ENCODE measurements at regions not wholly inside any gene's neighbourhood (a gene's known extent, or its start where the extent isn't known, plus 50 kb on each side); places are given as distances from the start of the nearest gene placed in this dataset.

DNA sequence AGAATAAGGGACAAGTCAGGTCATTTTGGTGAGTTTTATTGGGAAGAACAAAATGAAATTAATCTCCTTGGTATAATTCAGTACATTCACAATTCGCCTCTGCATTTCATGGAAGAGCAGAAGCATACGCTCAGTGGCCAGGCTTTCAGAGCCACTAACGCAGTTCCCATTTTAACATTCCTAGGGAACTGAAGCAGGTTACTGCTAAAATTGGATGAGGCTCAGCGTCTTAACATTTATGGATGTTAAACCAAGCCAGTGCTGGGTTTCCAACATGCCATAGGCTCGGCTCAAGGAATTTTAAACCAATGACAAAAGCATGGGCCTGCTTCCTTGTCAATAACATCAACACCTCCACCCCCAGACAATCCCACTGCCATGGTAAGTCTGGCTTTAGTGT lies 172.7 kb upstream of the PRICKLE2 start:
- intact Hi-C loops (cut with DNase I) = no loop called here
- ATAC-seq = no peak
- DNase-seq (ENCODE audit: low spot score) = no peak

GRCh38 chr3:64397573-64397972 lies 172.3 kb upstream of the PRICKLE2 start:
- no peak for ATAC-seq
- intact Hi-C loops (cut with DNase I) = no loop called here
- no peak for DNase-seq (ENCODE audit: low spot score)

DNA sequence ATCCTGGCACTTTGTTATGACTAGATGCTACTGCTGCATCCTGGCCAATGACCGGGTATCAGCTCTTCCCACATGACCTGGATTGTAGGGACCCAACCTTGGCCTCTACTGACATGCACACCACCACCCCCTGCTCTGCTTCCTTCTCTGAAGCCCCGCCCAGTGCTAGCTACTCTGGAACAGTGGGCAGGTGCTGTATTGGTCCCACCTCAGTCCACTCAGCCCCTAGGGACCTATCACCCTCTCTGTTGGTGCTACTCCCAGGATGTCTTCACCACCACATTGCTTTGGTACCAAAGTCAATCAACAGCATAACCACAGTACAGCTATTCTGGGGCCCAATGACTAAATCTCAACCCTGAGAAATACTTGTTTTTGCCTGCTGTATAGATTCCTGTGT lies 170.2 kb upstream of the PRICKLE2 start:
- intact Hi-C loops (cut with DNase I) = no loop called here
- DNase-seq (ENCODE audit: low spot score) (no peak), ATAC-seq (no peak)

- DNase-seq (ENCODE audit: low spot score) (no peak), ATAC-seq (no peak)
- intact Hi-C loops (cut with DNase I) = no loop called here
Observed at GRCh38 chr3:64393193-64393592, 167.9 kb upstream of the PRICKLE2 start.

GRCh38 chr3:64392001-64392400 lies 166.7 kb upstream of the PRICKLE2 start:
- ATAC-seq (no peak), DNase-seq (ENCODE audit: low spot score) (no peak)
- intact Hi-C loops (cut with DNase I) = no loop called here

DNA sequence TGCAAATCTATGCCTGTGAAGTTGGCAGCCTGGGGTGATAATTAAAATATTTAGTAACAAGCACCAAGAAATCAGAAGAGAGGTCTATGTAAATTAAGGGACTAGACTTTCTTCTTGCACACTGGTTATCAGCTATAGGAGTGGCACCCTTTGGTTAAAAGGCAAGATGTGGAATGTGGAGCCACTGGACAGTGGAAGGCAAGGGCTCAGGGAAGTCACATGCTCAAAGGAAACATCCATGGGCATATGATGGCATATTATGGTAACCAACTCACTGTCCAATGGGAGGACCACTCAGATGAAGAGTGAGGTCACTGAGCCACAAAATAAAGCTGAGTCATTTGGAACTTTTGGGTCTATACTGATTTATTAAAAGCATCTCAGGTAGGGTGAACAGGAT lies 165.6 kb upstream of the PRICKLE2 start:
- intact Hi-C loops (cut with DNase I) = no loop called here
- ATAC-seq = no peak
- DNase-seq (ENCODE audit: low spot score) = no peak

GRCh38 chr3:64388886-64389285 lies 163.6 kb upstream of the PRICKLE2 start:
- intact Hi-C loops (cut with DNase I) = no loop called here
- ATAC-seq = no peak
- DNase-seq (ENCODE audit: low spot score) = no peak

DNA sequence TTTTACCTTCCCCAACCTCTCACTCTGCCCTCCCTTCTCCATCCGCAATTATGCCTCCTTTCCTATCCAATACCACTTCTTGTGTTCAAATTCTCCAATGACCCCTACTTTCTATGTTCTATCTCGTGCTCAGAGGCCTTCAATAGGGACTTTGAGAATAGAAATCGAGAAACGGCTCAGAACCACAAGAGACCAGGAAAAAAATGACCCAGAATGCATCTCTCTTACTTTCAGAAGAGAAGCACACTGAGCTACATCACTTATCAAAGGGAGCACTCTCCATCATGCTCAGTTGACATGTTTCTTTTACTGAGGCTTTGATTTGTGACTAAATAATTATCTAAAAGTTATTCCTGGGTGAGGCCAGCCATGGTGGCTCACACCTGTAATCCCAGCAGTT lies 162.4 kb upstream of the PRICKLE2 start:
- ATAC-seq (no peak), DNase-seq (ENCODE audit: low spot score) (no peak)
- intact Hi-C loops (cut with DNase I) = no loop called here

- DNase-seq (ENCODE audit: low spot score) (no peak), ATAC-seq (no peak)
- intact Hi-C loops (cut with DNase I) = no loop called here
Observed at GRCh38 chr3:64385277-64385676, 160.0 kb upstream of the PRICKLE2 start.

DNA sequence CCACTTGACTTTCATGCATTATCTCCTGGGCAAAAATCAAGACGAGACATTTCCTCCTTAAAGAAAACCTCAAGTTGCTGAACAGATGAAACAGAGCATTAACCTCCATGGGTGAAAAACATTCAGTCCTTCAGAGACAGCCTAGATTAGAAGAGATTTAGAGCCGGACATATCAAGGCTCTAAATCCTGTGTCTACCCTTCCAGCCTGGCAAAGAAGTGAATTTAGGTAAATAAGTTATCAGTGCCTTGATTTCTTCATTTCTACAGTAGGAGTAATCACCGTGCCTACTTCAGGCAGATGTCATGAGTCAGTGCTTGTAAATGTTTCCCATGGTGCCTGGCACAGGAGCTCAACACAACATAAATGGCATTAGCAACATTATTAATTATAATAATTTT lies 159.3 kb upstream of the PRICKLE2 start:
- no peak for ATAC-seq
- DNase-seq (ENCODE audit: low spot score) = no peak
- intact Hi-C loops (cut with DNase I) = no loop called here

- intact Hi-C loops (cut with DNase I) = no loop called here
- ATAC-seq (no peak), DNase-seq (ENCODE audit: low spot score) (no peak)
Observed at GRCh38 chr3:64382153-64382552, 156.9 kb upstream of the PRICKLE2 start.

- DNase-seq (ENCODE audit: low spot score) = no peak
- intact Hi-C loops (cut with DNase I) = no loop called here
- no peak for ATAC-seq
Observed at GRCh38 chr3:64381367-64381766, 156.1 kb upstream of the PRICKLE2 start.

DNA sequence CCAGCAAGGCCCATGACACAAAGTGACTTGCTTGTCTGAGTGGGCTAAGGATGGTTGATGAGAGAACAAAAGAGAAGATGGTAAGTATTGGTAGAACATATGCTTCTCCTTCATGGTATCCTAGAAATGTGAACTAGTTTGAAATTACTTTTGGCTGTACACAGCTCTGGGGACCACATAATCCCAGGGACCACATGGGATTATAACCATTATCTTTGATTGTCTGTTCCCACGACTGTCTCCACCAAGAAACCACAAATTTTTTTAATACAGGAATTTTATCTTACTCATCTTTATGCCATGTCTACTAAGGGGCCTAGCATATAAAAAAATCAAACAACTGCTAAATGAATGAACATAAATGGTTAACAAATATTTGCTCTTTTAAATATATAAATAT lies 155.3 kb upstream of the PRICKLE2 start:
- intact Hi-C loops (cut with DNase I) = no loop called here
- DNase-seq (ENCODE audit: low spot score) (no peak), ATAC-seq (no peak)

DNA sequence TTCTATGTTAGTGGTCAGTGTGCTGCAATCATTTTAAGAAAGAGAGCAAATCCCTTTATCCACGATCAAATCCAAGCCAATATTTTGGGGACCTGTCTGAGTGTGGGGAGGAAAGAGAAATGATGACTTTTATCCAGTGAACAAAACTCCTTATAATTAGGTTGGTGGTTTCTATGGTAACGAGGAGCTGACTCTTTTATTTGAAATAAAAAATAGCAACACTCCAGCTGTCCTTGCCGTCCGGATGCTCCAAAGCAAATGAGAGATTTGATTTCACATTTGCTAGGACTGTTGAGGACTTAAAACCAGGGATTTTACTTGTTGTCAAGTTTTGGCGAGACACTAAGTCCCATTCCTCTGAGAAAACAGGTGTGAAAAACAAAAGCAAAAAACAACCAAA lies 154.0 kb upstream of the PRICKLE2 start:
- intact Hi-C loops (cut with DNase I) = no loop called here
- DNase-seq (ENCODE audit: low spot score) (no peak), ATAC-seq (no peak)

DNA sequence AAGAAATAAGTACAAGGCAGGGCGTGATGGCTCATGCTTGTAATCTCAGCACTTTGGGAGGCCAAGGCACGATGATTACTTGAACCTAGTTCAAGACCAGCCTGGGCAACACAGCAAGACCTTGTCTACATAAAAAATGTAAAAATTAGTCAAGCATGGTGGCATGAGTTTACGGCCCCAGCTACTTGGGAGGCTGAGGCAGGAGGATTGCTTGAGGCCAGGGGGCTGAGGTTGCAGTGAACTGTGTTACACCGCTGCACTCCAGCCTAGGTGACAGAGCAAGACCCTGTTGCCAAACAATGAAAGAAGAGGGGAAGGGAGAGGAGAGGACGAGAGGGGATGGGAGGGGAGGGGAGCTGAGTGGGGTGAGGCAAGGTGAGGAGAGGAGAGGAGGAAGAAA lies 152.7 kb upstream of the PRICKLE2 start:
- intact Hi-C loops (cut with DNase I) = no loop called here
- ATAC-seq = no peak
- no peak for DNase-seq (ENCODE audit: low spot score)

DNA sequence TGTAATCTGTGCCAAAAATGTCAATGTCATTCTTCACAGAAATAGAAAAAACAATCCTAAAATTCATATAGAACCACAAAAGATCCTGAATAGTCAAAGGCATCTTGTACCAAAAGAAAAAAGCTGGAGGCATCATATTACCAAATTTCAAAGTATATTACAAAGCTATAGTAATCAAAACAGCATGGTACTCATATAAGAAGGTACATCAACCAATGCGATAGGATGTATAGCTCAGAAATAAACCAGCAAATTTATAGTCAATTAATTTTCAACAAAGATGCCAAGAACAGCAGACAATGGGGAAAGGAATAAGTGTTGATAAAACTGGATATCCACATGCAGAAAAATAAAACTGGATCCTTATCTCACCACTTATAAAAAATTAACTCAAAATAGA lies 150.5 kb upstream of the PRICKLE2 start:
- ATAC-seq (no peak), DNase-seq (ENCODE audit: low spot score) (no peak)
- intact Hi-C loops (cut with DNase I) = no loop called here

GRCh38 chr3:64369390-64369789 lies 144.1 kb upstream of the PRICKLE2 start:
- DNase-seq (ENCODE audit: low spot score) (no peak), ATAC-seq (no peak)
- intact Hi-C loops (cut with DNase I) = no loop called here

DNA sequence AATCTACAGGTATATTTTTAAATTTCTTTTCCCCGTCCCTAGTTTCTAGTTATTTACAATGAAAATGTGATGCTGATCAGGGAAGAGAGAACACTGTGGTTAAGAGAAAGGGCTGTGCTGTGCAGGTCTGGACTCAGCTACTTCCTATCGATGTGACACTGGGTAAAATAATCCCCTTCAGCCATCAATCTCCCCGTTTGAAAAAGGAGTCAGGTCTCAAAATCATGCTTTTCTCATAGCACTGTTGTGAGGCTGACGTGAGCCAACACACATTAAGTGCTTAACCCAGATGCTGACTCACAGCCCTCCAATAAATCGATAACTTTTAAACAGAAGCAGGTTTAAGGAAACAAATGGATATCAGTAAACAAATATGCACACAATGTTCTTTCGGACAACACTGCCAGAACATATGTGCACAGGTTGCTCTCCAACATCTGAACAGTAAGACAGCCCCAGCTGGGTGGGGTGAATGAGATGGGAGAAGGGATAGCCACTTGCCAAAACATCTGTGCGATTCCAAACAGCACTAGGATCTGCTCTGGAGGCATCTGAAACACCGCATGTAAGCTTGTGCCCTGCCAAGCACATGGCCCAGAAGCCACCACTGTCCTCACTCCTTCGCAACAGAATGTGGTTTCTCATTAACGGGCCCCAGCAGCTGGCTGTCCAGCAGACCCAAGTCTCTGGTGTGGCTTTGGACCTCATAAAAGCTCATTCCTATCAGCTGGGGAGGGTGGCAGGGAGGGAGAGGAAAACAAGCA lies 143.2 kb upstream of the PRICKLE2 start:
- ATAC-seq (no peak), DNase-seq (ENCODE audit: low spot score) (no peak)
- intact Hi-C loops (cut with DNase I) = no loop called here

DNA sequence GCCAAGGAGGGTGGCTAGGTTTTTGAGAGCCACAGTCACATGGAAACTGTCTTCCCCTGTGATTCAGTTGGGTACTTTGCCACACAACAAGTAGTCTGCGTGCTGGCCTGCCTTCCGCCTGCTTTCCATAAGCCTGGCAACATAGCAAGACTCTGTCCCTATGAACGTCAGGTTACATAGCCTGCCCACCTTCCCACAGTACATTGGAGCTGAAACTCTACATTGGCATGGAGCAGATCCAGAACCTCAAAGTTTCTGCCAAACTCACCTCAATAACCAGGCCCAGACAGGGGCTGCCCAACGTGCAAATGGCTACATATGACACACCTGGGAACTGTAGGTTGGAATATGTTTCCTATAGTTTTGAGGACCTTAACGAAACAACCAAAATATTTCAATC lies 140.6 kb upstream of the PRICKLE2 start:
- intact Hi-C loops (cut with DNase I) = no loop called here
- no peak for ATAC-seq
- no peak for DNase-seq (ENCODE audit: low spot score)

DNA sequence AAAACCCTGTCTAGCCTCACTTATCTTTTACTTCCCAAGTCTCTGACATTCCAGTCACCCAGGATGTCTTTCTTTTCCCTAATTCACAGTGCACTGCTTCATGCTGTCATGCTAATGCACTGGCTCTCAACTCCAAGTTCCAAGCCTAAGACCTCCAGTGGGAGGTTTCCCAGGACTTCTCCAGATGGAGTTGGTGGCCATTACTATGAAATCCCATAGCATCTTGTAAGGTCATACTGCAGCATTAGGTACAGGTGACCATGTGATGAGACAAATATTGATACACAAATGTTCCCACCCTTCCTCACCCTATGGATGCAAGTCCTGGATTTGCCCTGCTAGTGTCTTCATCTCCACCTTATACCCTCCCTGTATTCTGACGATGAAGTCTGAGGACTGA lies 138.6 kb upstream of the PRICKLE2 start:
- intact Hi-C loops (cut with DNase I) = no loop called here
- no peak for ATAC-seq
- no peak for DNase-seq (ENCODE audit: low spot score)

DNA sequence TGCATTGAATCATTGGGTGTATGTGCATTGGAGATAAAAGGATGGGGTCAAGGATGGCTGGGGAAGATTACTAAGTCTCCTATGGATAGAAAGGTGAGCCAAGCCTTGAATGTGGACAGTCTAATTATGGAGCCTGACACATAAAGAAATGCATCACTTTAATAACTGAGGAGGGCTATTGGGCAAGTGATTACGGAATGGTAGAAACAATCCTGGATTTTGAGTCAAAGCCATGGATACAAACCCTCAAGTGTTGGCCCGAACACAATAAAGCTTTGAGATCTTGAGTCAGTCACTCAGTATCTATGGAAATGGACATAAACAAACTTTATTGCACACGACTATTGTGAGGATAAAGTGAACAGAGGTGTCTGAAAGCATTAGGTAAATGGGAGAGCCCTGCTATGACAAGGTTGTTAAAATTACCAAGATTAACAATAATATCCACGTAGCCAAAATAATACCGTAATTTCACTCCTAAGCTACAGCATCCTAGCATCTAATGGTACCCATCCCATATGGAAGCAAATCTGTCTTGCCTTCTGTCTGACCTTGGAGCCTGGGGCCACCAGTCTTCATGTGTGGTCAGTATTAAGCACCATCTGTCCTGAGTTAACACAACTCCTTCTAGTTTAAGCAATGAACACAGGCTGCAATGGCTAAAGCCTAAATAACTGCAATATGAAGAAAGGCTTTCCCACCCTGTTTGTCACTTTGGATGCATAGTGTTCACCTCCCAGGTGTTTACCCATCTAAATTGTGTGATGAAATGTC lies 136.9 kb upstream of the PRICKLE2 start:
- no peak for DNase-seq (ENCODE audit: low spot score)
- intact Hi-C loops (cut with DNase I) = no loop called here
- ATAC-seq = no peak

Measured in sciatic nerve (tissue), 2 donors.